Left lung (tissue), 4 donors: ENCODE measurements at regions not wholly inside any gene's neighbourhood (a gene's known extent, or its start where the extent isn't known, plus 50 kb on each side); places are given as distances from the start of the nearest gene placed in this dataset.
"Not testable (repeated sequence)": the region's sequence is repeated elsewhere in the genome, so short reads cannot be mapped to it uniquely, and the experiment has no call there.

ENCODE experiments used
- ATAC-seq: fragments of 200-7000 bp; cut with Tn5 transposase; one replicate; pipeline ENCODE4 v1.9.1; 2020; ENCODE audit warnings: moderate library complexity
- DNase-seq, 4 donors: peaks; one replicate each; pipeline ENCODE4 v3.0.0-alpha.2; 2013 to 2020
- H3K27ac ChIP-seq, 2 donors: fragments of 200-600 bp; sonication (generic) in 1 of 2; one replicate each; pipeline versions ENCODE4 v1.5.0 to v1.8.0; 2020 to 2021
- H3K27me3 ChIP-seq, 2 donors: fragments of 200-600 bp; sonication (generic) in 1 of 2; one replicate each; pipeline versions ENCODE4 v1.5.0 to v1.8.0; 2020 to 2021
- H3K36me3 ChIP-seq, 2 donors: fragments of 200-600 bp; sonication (generic) in 1 of 2; one replicate each; pipeline versions ENCODE4 v1.5.0 to v1.8.0; 2020 to 2021
- H3K4me1 ChIP-seq, 2 donors: fragments of 200-600 bp; one replicate each; pipeline ENCODE4 v1.8.0; 2021
- H3K4me3 ChIP-seq, 2 donors: fragments of 200-600 bp; sonication (generic) in 1 of 2; one replicate each; pipeline versions ENCODE4 v1.5.0 to v1.8.0; 2020 to 2021; ENCODE audit warnings: mild to moderate bottlenecking in 1 of 2
- H3K9me3 ChIP-seq, 2 donors: fragments of 200-600 bp; sonication (generic) in 1 of 2; one replicate each; pipeline versions ENCODE4 v1.5.0 to v1.8.0; 2020 to 2021
- intact Hi-C, 2 donors: fragments of 100-400 bp; cut with DNase I; formaldehyde crosslinking; loops; one replicate each; pipeline versions ENCODE4 v1.11.2 to v1.14.2; 2022
- TF ChIP-seq, protein P1 (sequence below), 2 donors: fragments of 200-600 bp; sonication (generic) in 1 of 2; IDR thresholded peaks; one replicate each; pipeline versions ENCODE4 v1.5.0 to v1.8.0; 2021; ENCODE audit warnings: antibody characterized with exemption in 2 of 2
- donor health status: DM: no; HTN: yes; CAD: no.
- donor health status: DM: no; HTN: no; CAD: no.

GRCh38 chr6:76861403-76861802 lies 601.9 kb downstream of the HTR1B start:
- DNase-seq (no peak), ATAC-seq (no peak)
- H3K27ac ChIP-seq = no peak overlapping the region
- intact Hi-C loops = no loop called here
- no peaks in the 10 kb centered on the region for H3K4me1 ChIP-seq
- H3K9me3 ChIP-seq = no peaks in the 10 kb centered on the region
- TF ChIP-seq, protein P1, sequence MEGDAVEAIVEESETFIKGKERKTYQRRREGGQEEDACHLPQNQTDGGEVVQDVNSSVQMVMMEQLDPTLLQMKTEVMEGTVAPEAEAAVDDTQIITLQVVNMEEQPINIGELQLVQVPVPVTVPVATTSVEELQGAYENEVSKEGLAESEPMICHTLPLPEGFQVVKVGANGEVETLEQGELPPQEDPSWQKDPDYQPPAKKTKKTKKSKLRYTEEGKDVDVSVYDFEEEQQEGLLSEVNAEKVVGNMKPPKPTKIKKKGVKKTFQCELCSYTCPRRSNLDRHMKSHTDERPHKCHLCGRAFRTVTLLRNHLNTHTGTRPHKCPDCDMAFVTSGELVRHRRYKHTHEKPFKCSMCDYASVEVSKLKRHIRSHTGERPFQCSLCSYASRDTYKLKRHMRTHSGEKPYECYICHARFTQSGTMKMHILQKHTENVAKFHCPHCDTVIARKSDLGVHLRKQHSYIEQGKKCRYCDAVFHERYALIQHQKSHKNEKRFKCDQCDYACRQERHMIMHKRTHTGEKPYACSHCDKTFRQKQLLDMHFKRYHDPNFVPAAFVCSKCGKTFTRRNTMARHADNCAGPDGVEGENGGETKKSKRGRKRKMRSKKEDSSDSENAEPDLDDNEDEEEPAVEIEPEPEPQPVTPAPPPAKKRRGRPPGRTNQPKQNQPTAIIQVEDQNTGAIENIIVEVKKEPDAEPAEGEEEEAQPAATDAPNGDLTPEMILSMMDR (IDR thresholded peaks at IDR 0.05) = peak in 1 of 2 donors; percentile 18
- no peak overlapping the region for H3K4me3 ChIP-seq
- no peaks in the 10 kb centered on the region for H3K27me3 ChIP-seq
- H3K36me3 ChIP-seq = no peaks in the 10 kb centered on the region

DNA sequence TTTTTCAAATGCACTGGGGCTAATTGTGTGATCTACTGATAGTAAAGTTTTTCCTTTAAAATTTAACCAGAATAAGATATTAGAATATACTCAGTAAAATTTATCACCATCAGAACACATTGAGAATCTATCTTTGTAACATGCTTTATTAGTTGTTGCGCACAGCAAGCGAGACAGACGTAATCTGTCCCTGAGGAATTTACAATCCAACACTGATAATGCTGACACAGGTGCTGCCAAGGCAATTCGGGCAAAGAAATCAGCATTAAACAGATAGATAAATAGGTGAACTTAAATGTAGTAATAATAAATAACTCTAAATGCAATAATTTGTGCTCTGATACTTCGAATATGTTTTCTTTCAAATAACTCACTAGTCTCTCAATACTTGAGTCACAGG lies 607.2 kb downstream of the HTR1B start:
- peaks cover 0 to 4% of the 10 kb centered on the region in 2 donors for H3K9me3 ChIP-seq
- no peak overlapping the region for H3K4me3 ChIP-seq
- H3K4me1 ChIP-seq = no peaks in the 10 kb centered on the region
- ATAC-seq (no peak), DNase-seq (no peak)
- H3K27ac ChIP-seq = no peak overlapping the region
- TF ChIP-seq, protein P1 (IDR thresholded peaks at IDR 0.05) = no peak
- intact Hi-C loops = no loop called here
- H3K36me3 ChIP-seq = no peaks in the 10 kb centered on the region
- H3K27me3 ChIP-seq = no peaks in the 10 kb centered on the region

- H3K4me3 ChIP-seq = no peak overlapping the region
- intact Hi-C loops = no loop called here
- no peak overlapping the region for H3K27ac ChIP-seq
- H3K27me3 ChIP-seq = no peaks in the 10 kb centered on the region
- H3K36me3 ChIP-seq = no peaks in the 10 kb centered on the region
- DNase-seq (no peak), ATAC-seq (no peak)
- peaks cover 3 to 4% of the 10 kb centered on the region in 2 donors for H3K9me3 ChIP-seq
- no peaks in the 10 kb centered on the region for H3K4me1 ChIP-seq
- TF ChIP-seq, protein P1 (IDR thresholded peaks at IDR 0.05) = no peak
Observed at GRCh38 chr6:76852776-76853175, 610.5 kb downstream of the HTR1B start.

DNA sequence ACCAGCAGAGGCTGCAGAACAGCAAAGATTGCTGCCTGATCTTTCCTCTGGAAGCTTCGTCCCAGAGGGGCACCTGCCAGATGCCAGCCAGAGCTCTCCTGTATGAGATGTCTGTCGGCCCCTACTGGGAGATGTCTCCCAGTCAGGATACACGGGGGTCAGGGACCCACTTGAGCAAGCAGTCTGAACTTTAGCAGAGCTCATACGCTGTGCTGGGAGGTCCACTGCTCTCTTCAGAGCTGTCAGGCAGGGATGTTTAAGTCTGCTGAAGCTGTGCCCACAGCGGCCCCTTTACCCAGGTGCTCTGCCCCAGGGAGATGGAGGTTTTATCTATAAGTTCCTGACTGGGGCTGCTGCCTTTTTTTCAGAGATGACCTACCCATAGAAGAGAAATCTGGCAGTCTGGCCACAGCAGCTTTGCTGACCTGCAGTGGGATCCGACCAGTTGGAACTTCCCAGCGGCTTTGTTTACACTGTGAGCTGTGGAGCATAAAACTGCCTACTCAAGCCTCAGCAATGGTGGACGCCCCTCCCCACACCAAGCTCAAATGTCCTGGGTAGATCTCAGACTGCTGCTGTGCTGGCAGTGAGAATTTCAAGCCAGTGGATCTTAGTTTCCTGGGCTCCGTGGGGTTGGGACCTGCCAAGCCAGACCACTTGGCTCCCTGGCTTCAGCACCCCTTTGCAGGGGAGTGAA lies 613.9 kb downstream of the HTR1B start:
- DNase-seq, H3K27me3 ChIP-seq, H3K36me3 ChIP-seq, ATAC-seq, H3K4me3 ChIP-seq, H3K27ac ChIP-seq, H3K4me1 ChIP-seq, intact Hi-C loops: not testable (repeated sequence)
- peaks cover 0 to 17% of the 10 kb centered on the region in 2 donors for H3K9me3 ChIP-seq

GRCh38 chr6:76843054-76843822 lies 620.1 kb downstream of the HTR1B start:
- Histone ChIP-seq H3K36me3 (no peaks in the 10 kb centered on the region), H3K4me3 (no peak overlapping the region), H3K9me3 (peaks cover 0 to 17% of the 10 kb centered on the region in 2 donors), H3K4me1 (no peaks in the 10 kb centered on the region), H3K27ac (no peak overlapping the region), H3K27me3 (no peaks in the 10 kb centered on the region)
- intact Hi-C loops = no loop called here
- TF ChIP-seq, protein P1 (IDR thresholded peaks at IDR 0.05) = no peak
- peak in 1 of 4 donors; percentile 4 for DNase-seq
- ATAC-seq = no peak
